Liver (tissue), 8 donors: ENCODE measurements at regions not wholly inside any gene's neighbourhood (a gene's known extent, or its start where the extent isn't known, plus 50 kb on each side); places are given as distances from the start of the nearest gene placed in this dataset.

Experiments used
- DNase-seq: peaks from one replicate; pipeline ENCODE4 v3.0.0-alpha.2; 2017; ENCODE audit warnings: low spot score
- H3K27ac ChIP-seq, 2 donors: one replicate each; pipeline ENCODE4 v1.7.0; 2013; ENCODE audit warnings: inconsistent platforms in 2 of 2, low read length in 2 of 2, control low read depth in 1 of 2, low read depth in 1 of 2, mild to moderate bottlenecking in 1 of 2
- H3K27me3 ChIP-seq, 4 donors: one replicate each; pipeline versions ENCODE4 v1.6.1 to v1.7.0; 2013; ENCODE audit warnings: low read length in 3 of 4, inconsistent platforms in 1 of 4, mild to moderate bottlenecking in 1 of 4, moderate library complexity in 1 of 4; ENCODE audit not compliant: control insufficient read depth in 4 of 4, insufficient read depth in 4 of 4
- H3K36me3 ChIP-seq, 4 donors: one replicate each; pipeline versions ENCODE4 v1.6.1 to v1.7.0; 2013; ENCODE audit warnings: low read length in 3 of 4, mild to moderate bottlenecking in 3 of 4, low read depth in 1 of 4, moderate library complexity in 1 of 4; ENCODE audit not compliant: control insufficient read depth in 4 of 4, insufficient read depth in 3 of 4
- H3K4me1 ChIP-seq, 4 donors: one replicate each; pipeline versions ENCODE4 v1.6.1 to v1.7.0; 2013; ENCODE audit warnings: low read length in 3 of 4, mild to moderate bottlenecking in 3 of 4, moderate library complexity in 1 of 4; ENCODE audit not compliant: control insufficient read depth in 4 of 4, insufficient read depth in 4 of 4
- H3K4me3 ChIP-seq, 3 donors: one replicate each; pipeline versions ENCODE4 v1.6.1 to v1.7.0; 2013; ENCODE audit warnings: low read length in 3 of 3, control low read depth in 1 of 3, low read depth in 1 of 3, mild to moderate bottlenecking in 1 of 3
- H3K9ac ChIP-seq, 2 donors: one replicate each; pipeline ENCODE4 v1.7.0; 2013; ENCODE audit warnings: low read length in 2 of 2, mild to moderate bottlenecking in 2 of 2, moderate library complexity in 2 of 2, control low read depth in 1 of 2, low read depth in 1 of 2
- H3K9me3 ChIP-seq, 4 donors: one replicate each; pipeline versions ENCODE4 v1.6.1 to v1.7.0; 2013; ENCODE audit warnings: low read length in 3 of 4; ENCODE audit not compliant: control insufficient read depth in 4 of 4
- ATF3 ChIP-seq: IDR thresholded peaks from 2 replicates; pipeline ENCODE4 v1.6.1; 2016; ENCODE audit warnings: antibody characterized with exemption
- CTCF ChIP-seq: fragments of 150-350 bp; IDR thresholded peaks from 2 replicates; pipeline ENCODE4 v1.5.1; 2017; ENCODE audit warnings: improper control_type of control experiment, low read depth, low read length; ENCODE audit not compliant: missing input control
- EGR1 ChIP-seq, 2 donors: IDR thresholded peaks; 2 replicates each; pipeline ENCODE4 v1.6.1; 2016 to 2018; ENCODE audit warnings: antibody characterized with exemption in 2 of 2, low read depth in 2 of 2
- FOXA2 ChIP-seq: IDR thresholded peaks from 2 replicates; pipeline ENCODE4 v1.6.1; 2016; ENCODE audit warnings: antibody characterized with exemption
- GABPA ChIP-seq, 2 donors: IDR thresholded peaks in 1 of 2; conservative IDR thresholded peaks in 1 of 2; 2 replicates each; pipeline ENCODE4 v1.6.1; 2016; ENCODE audit warnings: antibody characterized with exemption in 2 of 2, mild to moderate bottlenecking in 1 of 2, moderate library complexity in 1 of 2
- HNF4G ChIP-seq: IDR thresholded peaks from 2 replicates; pipeline ENCODE4 v1.6.1; 2016; ENCODE audit warnings: antibody characterized with exemption
- MAX ChIP-seq: IDR thresholded peaks from 2 replicates; pipeline ENCODE4 v1.6.1; 2016; ENCODE audit warnings: antibody characterized with exemption
- NR2F2 ChIP-seq: IDR thresholded peaks from 2 replicates; pipeline ENCODE4 v1.6.1; 2016; ENCODE audit warnings: antibody characterized with exemption
- RAD21 ChIP-seq, 2 donors: IDR thresholded peaks; 2 replicates each; pipeline ENCODE4 v1.6.1; 2016; ENCODE audit warnings: antibody characterized with exemption in 2 of 2, mild to moderate bottlenecking in 2 of 2
- REST ChIP-seq: IDR thresholded peaks from 2 replicates; pipeline ENCODE4 v1.6.1; 2016; ENCODE audit warnings: antibody characterized with exemption, mild to moderate bottlenecking
- RXRA ChIP-seq, 2 donors: IDR thresholded peaks; 2 replicates each; pipeline ENCODE4 v1.6.1; 2017 to 2018; ENCODE audit warnings: antibody characterized with exemption in 2 of 2, mild to moderate bottlenecking in 1 of 2
- TAF1 ChIP-seq: conservative IDR thresholded peaks from 2 replicates; pipeline ENCODE4 v1.6.1; 2016; ENCODE audit warnings: antibody characterized with exemption, mild to moderate bottlenecking
- YY1 ChIP-seq: IDR thresholded peaks from 2 replicates; pipeline ENCODE4 v1.6.1; 2016; ENCODE audit warnings: antibody characterized with exemption, mild to moderate bottlenecking
- ZBTB33 ChIP-seq: IDR thresholded peaks from 2 replicates; pipeline ENCODE4 v1.6.1; 2016; ENCODE audit warnings: antibody characterized with exemption
- WGBS: extraction: QIAGEN DNeasy Blood & Tissue Kit; methylation state at CpG from one replicate; pipeline ENCODE4 v1.1.7; 2013; 5-methylcytosine and 5-hydroxymethylcytosine counted together
- donor health status: healthy.
- donor health status: healthy.
- donor health status: healthy.
- donor health status: healthy.
- donor health status: healthy.

- H3K27me3 ChIP-seq: peaks cover 0 to 4% (median 0%) of the 10 kb centered on the region in 4 donors
- no peak for DNase-seq
- no peak for TF ChIP-seq NR2F2
- TF ChIP-seq ATF3: no peak
- no peak for TF ChIP-seq ZBTB33
- TF ChIP-seq CTCF: no peak
- TF ChIP-seq GABPA (IDR thresholded peaks at IDR 0.05 in 1 of 2, conservative IDR thresholded peaks at IDR 0.05 in 1 of 2): no peak
- TF ChIP-seq TAF1: no peak
- no peak for TF ChIP-seq RAD21 (IDR thresholded peaks at IDR 0.05)
- no peak for TF ChIP-seq RXRA (IDR thresholded peaks at IDR 0.05)
- no peak for TF ChIP-seq EGR1 (IDR thresholded peaks at IDR 0.05; ENCODE audit: low read depth in 2 of 2)
- no peak for TF ChIP-seq MAX
- TF ChIP-seq REST: no peak
- no peak for TF ChIP-seq YY1
- H3K27ac ChIP-seq: no peak overlapping the region
- H3K4me3 ChIP-seq: no peak overlapping the region
- no peak overlapping the region for H3K9ac ChIP-seq
- H3K36me3 ChIP-seq: no peaks in the 10 kb centered on the region
- WGBS: 50% methylated on average over 6 of the region's 6 CpGs
- no peaks in the 10 kb centered on the region for H3K9me3 ChIP-seq
- H3K4me1 ChIP-seq: no peaks in the 10 kb centered on the region
Measured at GRCh38 chr4:189765736-189766135, 174.9 kb upstream of the FRG1 start.

- H3K27ac ChIP-seq: no peak overlapping the region
- TF ChIP-seq HNF4G (no peak), FOXA2 (no peak)
- H3K9ac ChIP-seq: no peak overlapping the region
- peaks cover 0 to 4% (median 0%) of the 10 kb centered on the region in 4 donors for H3K27me3 ChIP-seq
- H3K36me3 ChIP-seq: no peaks in the 10 kb centered on the region
- 74% methylated on average over 4 of the region's 4 CpGs for WGBS
- peaks cover 0 to under 1% (median 0%) of the 10 kb centered on the region in 4 donors for H3K9me3 ChIP-seq
- no peaks in the 10 kb centered on the region for H3K4me1 ChIP-seq
- DNase-seq: no peak
- no peak overlapping the region for H3K4me3 ChIP-seq
Measured at GRCh38 chr4:189767941-189768340, 172.7 kb upstream of the FRG1 start.
